GM18499 (cell line): ENCODE measurements at regions not wholly inside any gene's neighbourhood (a gene's known extent, or its start where the extent isn't known, plus 50 kb on each side); places are given as distances from the start of the nearest gene placed in this dataset.

ENCODE experiments used
- ATAC-seq: cut with Tn5 transposase; IDR thresholded peaks from one replicate; pipeline ENCODE4 v1.9.1; 2021; ENCODE audit warnings: moderate number of reproducible peaks; ENCODE audit not compliant: insufficient read depth, unreplicated experiment

- no peak for ATAC-seq
Observed at GRCh38 chr6:170232186-170233002, 58.5 kb downstream of the DLL1 start.

- no peak for ATAC-seq
Observed at GRCh38 chr6:170231293-170232185, 59.3 kb downstream of the DLL1 start.

- ATAC-seq, result no peak
Observed at GRCh38 chr6:170230520-170231292, 60.2 kb downstream of the DLL1 start.

- no peak for ATAC-seq
Observed at GRCh38 chr6:170229851-170230519, 60.9 kb downstream of the DLL1 start.

GRCh38 chr6:170229396-170229795 is 61.5 kb downstream of the DLL1 start:
- ATAC-seq, result no peak

GRCh38 chr6:170228946-170229310 is 62.0 kb downstream of the DLL1 start:
- no peak for ATAC-seq

- no peak for ATAC-seq
Observed at GRCh38 chr6:170227996-170228945, 62.6 kb downstream of the DLL1 start.

GRCh38 chr6:170227521-170227983 is 63.3 kb downstream of the DLL1 start:
- ATAC-seq, result no peak

GRCh38 chr6:170226647-170227046 is 64.2 kb downstream of the DLL1 start:
- no peak for ATAC-seq

GRCh38 chr6:170225852-170226417 is 64.9 kb downstream of the DLL1 start:
- ATAC-seq, result no peak

GRCh38 chr6:170224694-170225660 is 65.9 kb downstream of the DLL1 start:
- ATAC-seq, result no peak

GRCh38 chr6:170223718-170224693 is 66.9 kb downstream of the DLL1 start:
- no peak for ATAC-seq

GRCh38 chr6:170222498-170223471 is 68.1 kb downstream of the DLL1 start:
- ATAC-seq, result no peak

- ATAC-seq, result no peak
Observed at GRCh38 chr6:170221753-170222400, 69.0 kb downstream of the DLL1 start.
